OCI-LY1 (cell line): ENCODE measurements at regions not wholly inside any gene's neighbourhood (a gene's known extent, or its start where the extent isn't known, plus 50 kb on each side); places are given as distances from the start of the nearest gene placed in this dataset.

Experiments used
- CTCF ChIP-seq: fragments of 200-600 bp; sonication (generic), shearing (Covaris generic); IDR thresholded peaks from 2 replicates; pipeline ENCODE4 v1.5.1; 2017; ENCODE audit warnings: mild to moderate bottlenecking, antibody characterized with exemption, low read length, moderate library complexity, mixed read lengths
- EZH2 ChIP-seq: fragments of 200-600 bp; sonication (generic), shearing (Covaris generic); IDR thresholded peaks from 2 replicates; pipeline ENCODE4 v1.8.0; 2017; ENCODE audit warnings: borderline replicate concordance, mixed run types, mild to moderate bottlenecking, antibody characterized with exemption, low read length, moderate library complexity, mixed read lengths

- TF ChIP-seq CTCF (no peak), EZH2 (no peak)
Observed at GRCh38 chr9:129497005-129497812, 123.7 kb downstream of the C9orf50 start.
